A549 (cell line): ENCODE measurements at regions not wholly inside any gene's neighbourhood (a gene's known extent, or its start where the extent isn't known, plus 50 kb on each side); places are given as distances from the start of the nearest gene placed in this dataset.
"Not testable (repeated sequence)": the region's sequence is repeated elsewhere in the genome, so short reads cannot be mapped to it uniquely, and the experiment has no call there.

Experiments
- ATAC-seq, 2 experiments: fragments of 200-7000 bp in 1 of 2; fragments of >200 bp in 1 of 2; cut with Nextera tagmentation in 1 of 2; cut with Tn5 transposase in 1 of 2; 3 replicates each; pipeline versions ENCODE4 v1.8.0 to v1.9.1; 2018 to 2020; ENCODE audit warnings: mild to moderate bottlenecking in 1 of 2, moderate library complexity in 1 of 2
- CTCF ChIA-PET: fragments of 300-600 bp; sonication (Branson Sonifier 250); formaldehyde crosslinking; extraction: SDS; loops from one replicate; lab custom pipeline; 2021; ENCODE audit warnings: antibody characterized with exemption, inconsistent platforms; lab: Yijun Ruan, JAX
- POLR2A ChIA-PET: fragments of 350-600 bp; formaldehyde crosslinking; extraction: SDS; loops from one replicate; lab custom pipeline; 2021; ENCODE audit warnings: antibody characterized with exemption, inconsistent platforms; lab: Yijun Ruan, JAX
- DNase-seq, 2 experiments: peaks; one replicate each; pipeline versions ENCODE4 v3.0.0 to v3.0.0-alpha.2; 2011 to 2016; ENCODE audit warnings: low read depth in 1 of 2, low spot score in 1 of 2
- FAIRE-seq: peaks from 2 replicates; lab custom pipeline; 2011; peaks lifted over from hg19 to GRCh38; lab: Jason Lieb, UNC
- H3K27ac ChIP-seq, 2 experiments: fragments of >200 bp; sonication (Bioruptor Twin); formaldehyde crosslinking; 3 replicates each; pipeline ENCODE4 v1.5.1; 2016 to 2017
- H3K4me1 ChIP-seq: fragments of >200 bp; sonication (Bioruptor Twin); formaldehyde crosslinking; 3 replicates; pipeline ENCODE4 v1.6.1; 2016
- H3K4me2 ChIP-seq: fragments of >200 bp; sonication (Bioruptor Twin); formaldehyde crosslinking; 3 replicates; pipeline ENCODE4 v1.6.1; 2016
- H3K4me3 ChIP-seq: fragments of >200 bp; sonication (Bioruptor Twin); formaldehyde crosslinking; 3 replicates; pipeline ENCODE4 v1.5.1; 2016
- H3K9me3 ChIP-seq: fragments of >200 bp; sonication (Bioruptor Twin); formaldehyde crosslinking; 3 replicates; pipeline ENCODE4 v1.6.1; 2016
- CHD4 ChIP-seq: fragments of 200-600 bp; sonication (generic); IDR thresholded peaks from 2 replicates; pipeline ENCODE4 v1.6.1; 2016; ENCODE audit warnings: antibody characterized with exemption, mild to moderate bottlenecking, borderline replicate concordance
- ESRRA ChIP-seq: fragments of 150-350 bp; IDR thresholded peaks from 2 replicates; pipeline ENCODE4 v1.6.1; 2014; ENCODE audit warnings: mild to moderate bottlenecking, low read length, borderline replicate concordance
- FOSB ChIP-seq: fragments of 250-450 bp; sonication (Bioruptor Pico); IDR thresholded peaks from 2 replicates; pipeline ENCODE4 v1.5.0; 2020; ENCODE audit warnings: mild to moderate bottlenecking, moderate library complexity
- GATA3 ChIP-seq: IDR thresholded peaks from 2 replicates; pipeline ENCODE4 v1.6.1; 2012; ENCODE audit warnings: borderline replicate concordance
- HDAC2 ChIP-seq: fragments of 200-600 bp; sonication (generic); IDR thresholded peaks from 2 replicates; pipeline ENCODE4 v1.6.1; 2016
- HOXB13 ChIP-seq: fragments of 250-450 bp; sonication (Bioruptor Pico); IDR thresholded peaks from 2 replicates; pipeline ENCODE4 v1.5.0; 2020; ENCODE audit warnings: low read depth, mild to moderate bottlenecking, moderate library complexity
- HOXB5 ChIP-seq: fragments of 250-450 bp; sonication (Bioruptor Pico); IDR thresholded peaks from 2 replicates; pipeline ENCODE4 v1.5.0; 2020; ENCODE audit warnings: mild to moderate bottlenecking, moderate library complexity
- JUNB ChIP-seq: fragments of >200 bp; sonication (Bioruptor Twin); formaldehyde crosslinking; IDR thresholded peaks from 2 replicates; pipeline ENCODE4 v1.6.1; 2016
- MAZ ChIP-seq: fragments of 150-350 bp; IDR thresholded peaks from 2 replicates; pipeline ENCODE4 v1.6.1; 2014; ENCODE audit warnings: antibody characterized with exemption, low read depth, low read length, borderline replicate concordance
- NR3C1 ChIP-seq: fragments of >200 bp; sonication (Bioruptor Twin); formaldehyde crosslinking; IDR thresholded peaks from 3 replicates; pipeline ENCODE4 v1.6.1; 2017
- POLR2AphosphoS2 ChIP-seq: conservative IDR thresholded peaks from 2 replicates; pipeline ENCODE4 v1.6.1; 2012; ENCODE audit warnings: low read length, improper control_type of control experiment, inconsistent platforms
- RCOR1 ChIP-seq: fragments of 150-350 bp; IDR thresholded peaks from 2 replicates; pipeline ENCODE4 v1.6.1; 2014; ENCODE audit warnings: antibody characterized with exemption, low read length, low read depth
- SMC3 ChIP-seq: fragments of >200 bp; sonication (Bioruptor Twin); formaldehyde crosslinking; IDR thresholded peaks from 3 replicates; pipeline ENCODE4 v1.6.1; 2018; ENCODE audit warnings: inconsistent platforms
- SREBF2 ChIP-seq: fragments of 450-650 bp; IDR thresholded peaks from 2 replicates; pipeline ENCODE4 v1.6.1; 2014; ENCODE audit warnings: mild to moderate bottlenecking, moderate library complexity
- WGBS: methylation state at CpG from one replicate; pipeline ENCODE4 v1.1.6; 2017; ENCODE audit errors: missing lambda C conversion rate; 5-methylcytosine and 5-hydroxymethylcytosine counted together
- TF ChIP-seq, protein P1 (sequence below): fragments of 200-600 bp; sonication (generic); IDR thresholded peaks from 2 replicates; pipeline ENCODE4 v1.6.1; 2016; ENCODE audit warnings: antibody characterized with exemption, mild to moderate bottlenecking, moderate library complexity
- TF ChIP-seq, protein P2 (sequence below): fragments of 450-650 bp; IDR thresholded peaks from 2 replicates; pipeline ENCODE4 v1.6.1; 2014; ENCODE audit warnings: antibody characterized with exemption
- TF ChIP-seq, protein P3 (sequence below): fragments of 250-450 bp; sonication (Bioruptor Pico); IDR thresholded peaks from 2 replicates; pipeline ENCODE4 v1.5.0; 2020; ENCODE audit warnings: low read depth, mild to moderate bottlenecking, moderate library complexity

DNA sequence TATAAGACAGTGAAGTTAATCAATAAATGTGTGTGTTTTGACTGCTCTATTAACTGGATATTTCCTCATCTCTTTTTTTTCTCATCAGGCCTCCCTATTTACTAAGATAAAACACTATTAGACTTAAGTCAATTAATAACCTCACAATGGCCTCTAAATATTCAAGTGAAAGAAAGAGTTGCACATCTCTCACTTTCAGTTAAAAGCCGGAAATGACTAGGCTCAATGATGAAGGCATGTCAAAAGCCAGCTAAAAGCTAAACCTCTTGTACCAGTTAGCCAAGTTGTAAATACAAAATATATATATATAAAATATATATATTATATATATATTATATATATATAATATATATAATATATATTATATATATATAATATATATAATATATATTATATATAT is 127.0 kb upstream of the MEOX2 start (continued):
- TF ChIP-seq HOXB13 (no peak), SREBF2 (no peak)

DNA sequence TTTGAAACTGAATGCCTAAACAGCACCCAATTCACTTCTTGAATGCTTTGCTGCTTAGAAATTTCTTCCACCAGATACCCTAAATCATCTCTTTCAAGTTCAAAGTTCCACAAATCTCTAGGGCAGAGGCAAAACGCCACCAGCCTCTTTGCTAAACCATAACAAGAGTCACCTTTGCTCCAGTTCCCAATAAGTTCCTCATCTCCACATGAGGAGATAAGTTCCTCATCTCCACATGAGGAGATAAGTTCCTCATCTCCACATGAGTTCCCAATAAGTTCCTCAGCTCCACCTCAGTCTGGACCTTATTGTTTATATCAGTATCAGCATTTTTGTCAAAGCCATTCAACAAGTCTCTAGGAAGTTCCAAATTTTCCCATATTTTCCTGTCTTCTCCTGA is 123.9 kb upstream of the MEOX2 start:
- H3K4me1 ChIP-seq, H3K4me2 ChIP-seq, POLR2A ChIA-PET, H3K27ac ChIP-seq, ATAC-seq, H3K9me3 ChIP-seq, DNase-seq, FAIRE-seq, CTCF ChIA-PET, H3K4me3 ChIP-seq: not testable (repeated sequence)
- 11% methylated on average over 1 of the region's 1 CpG for WGBS

DNA sequence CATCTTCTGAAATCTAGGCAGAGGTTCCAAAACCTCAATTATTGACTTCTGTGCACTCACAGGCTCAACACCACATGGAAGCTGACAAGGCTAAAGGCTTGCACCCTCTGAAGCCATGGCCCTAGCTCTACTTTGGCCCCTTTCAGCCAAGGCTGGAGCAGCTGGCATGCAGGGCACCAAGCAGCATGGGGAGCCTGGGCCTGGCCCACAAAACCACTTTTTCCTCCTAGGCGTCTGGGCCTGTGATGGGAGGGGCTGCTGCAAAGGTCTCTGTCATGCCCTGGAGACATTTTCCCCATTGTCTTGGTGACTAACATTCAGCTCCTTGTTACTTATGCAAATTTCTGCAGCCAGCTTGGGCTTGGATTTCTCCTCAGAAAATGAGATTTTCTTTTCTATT is 123.5 kb upstream of the MEOX2 start:
- DNase-seq, H3K27ac ChIP-seq, H3K4me1 ChIP-seq, POLR2A ChIA-PET, FAIRE-seq, H3K4me3 ChIP-seq, H3K9me3 ChIP-seq, CTCF ChIA-PET, H3K4me2 ChIP-seq, ATAC-seq: not testable (repeated sequence)
- 58% methylated on average over 1 of the region's 1 CpG for WGBS

DNA sequence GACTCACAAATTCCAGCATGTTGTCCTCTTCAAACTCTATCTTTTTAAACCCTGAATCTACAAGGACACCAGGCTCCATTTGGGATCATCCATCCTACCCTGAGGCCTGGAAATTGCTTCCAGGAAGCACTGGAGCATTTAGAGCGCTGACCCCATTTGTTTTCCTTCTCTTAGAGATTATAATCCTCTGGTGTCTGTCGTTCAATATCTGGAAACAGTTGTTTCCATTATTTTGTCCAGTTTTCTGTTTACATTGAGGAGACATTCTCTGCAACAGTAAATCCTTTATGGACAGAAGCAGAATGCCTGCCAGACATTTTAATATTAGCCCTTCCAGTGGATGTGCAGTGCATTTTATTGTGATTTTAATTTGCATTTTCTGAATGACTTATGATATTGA is 119.4 kb upstream of the MEOX2 start:
- Histone ChIP-seq H3K4me3 (no peak overlapping the region), H3K4me2 (no peak overlapping the region), H3K9me3 (no peaks in the 10 kb centered on the region)
- no peak for DNase-seq
- no peak for ATAC-seq
- 11% methylated on average over 2 of the region's 2 CpGs for WGBS
- TF ChIP-seq SMC3 (no peak), HDAC2 (no peak), JUNB (no peak), FOSB (CRISPR knock-in tag) (no peak), NR3C1 (no peak), MAZ (no peak), ESRRA (no peak), GATA3 (no peak)
- TF ChIP-seq, protein P1, sequence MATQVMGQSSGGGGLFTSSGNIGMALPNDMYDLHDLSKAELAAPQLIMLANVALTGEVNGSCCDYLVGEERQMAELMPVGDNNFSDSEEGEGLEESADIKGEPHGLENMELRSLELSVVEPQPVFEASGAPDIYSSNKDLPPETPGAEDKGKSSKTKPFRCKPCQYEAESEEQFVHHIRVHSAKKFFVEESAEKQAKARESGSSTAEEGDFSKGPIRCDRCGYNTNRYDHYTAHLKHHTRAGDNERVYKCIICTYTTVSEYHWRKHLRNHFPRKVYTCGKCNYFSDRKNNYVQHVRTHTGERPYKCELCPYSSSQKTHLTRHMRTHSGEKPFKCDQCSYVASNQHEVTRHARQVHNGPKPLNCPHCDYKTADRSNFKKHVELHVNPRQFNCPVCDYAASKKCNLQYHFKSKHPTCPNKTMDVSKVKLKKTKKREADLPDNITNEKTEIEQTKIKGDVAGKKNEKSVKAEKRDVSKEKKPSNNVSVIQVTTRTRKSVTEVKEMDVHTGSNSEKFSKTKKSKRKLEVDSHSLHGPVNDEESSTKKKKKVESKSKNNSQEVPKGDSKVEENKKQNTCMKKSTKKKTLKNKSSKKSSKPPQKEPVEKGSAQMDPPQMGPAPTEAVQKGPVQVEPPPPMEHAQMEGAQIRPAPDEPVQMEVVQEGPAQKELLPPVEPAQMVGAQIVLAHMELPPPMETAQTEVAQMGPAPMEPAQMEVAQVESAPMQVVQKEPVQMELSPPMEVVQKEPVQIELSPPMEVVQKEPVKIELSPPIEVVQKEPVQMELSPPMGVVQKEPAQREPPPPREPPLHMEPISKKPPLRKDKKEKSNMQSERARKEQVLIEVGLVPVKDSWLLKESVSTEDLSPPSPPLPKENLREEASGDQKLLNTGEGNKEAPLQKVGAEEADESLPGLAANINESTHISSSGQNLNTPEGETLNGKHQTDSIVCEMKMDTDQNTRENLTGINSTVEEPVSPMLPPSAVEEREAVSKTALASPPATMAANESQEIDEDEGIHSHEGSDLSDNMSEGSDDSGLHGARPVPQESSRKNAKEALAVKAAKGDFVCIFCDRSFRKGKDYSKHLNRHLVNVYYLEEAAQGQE = no peak
- TF ChIP-seq, protein P2, sequence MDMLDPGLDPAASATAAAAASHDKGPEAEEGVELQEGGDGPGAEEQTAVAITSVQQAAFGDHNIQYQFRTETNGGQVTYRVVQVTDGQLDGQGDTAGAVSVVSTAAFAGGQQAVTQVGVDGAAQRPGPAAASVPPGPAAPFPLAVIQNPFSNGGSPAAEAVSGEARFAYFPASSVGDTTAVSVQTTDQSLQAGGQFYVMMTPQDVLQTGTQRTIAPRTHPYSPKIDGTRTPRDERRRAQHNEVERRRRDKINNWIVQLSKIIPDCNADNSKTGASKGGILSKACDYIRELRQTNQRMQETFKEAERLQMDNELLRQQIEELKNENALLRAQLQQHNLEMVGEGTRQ = no peak
- TF ChIP-seq, all 56 proteins: peak for 0
- POLR2A ChIA-PET = no interaction called here
- Histone ChIP-seq H3K27ac (no peak overlapping the region), H3K4me1 (no peaks in the 10 kb centered on the region)
- FAIRE-seq = no peak
- CTCF ChIA-PET = no interaction called here

DNA sequence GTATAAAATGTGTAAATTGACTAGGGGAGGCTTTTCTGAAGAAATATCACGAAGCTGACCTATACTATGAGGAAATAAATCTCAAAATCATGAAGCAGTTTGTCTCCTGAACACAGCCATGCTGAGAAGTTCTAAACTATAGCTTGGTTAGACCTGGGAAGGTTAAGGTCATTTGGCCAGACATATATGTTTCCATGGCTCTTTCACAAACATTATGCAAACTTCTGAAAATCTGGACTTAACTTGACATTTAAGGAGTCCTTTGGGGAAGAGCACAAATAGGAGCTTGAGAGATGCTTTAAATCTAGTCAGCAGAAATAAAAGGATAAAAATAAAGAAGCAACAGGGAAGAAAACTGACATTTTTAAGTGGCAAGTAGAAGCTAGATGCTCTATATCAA is 115.9 kb upstream of the MEOX2 start:
- no peak for DNase-seq
- CTCF ChIA-PET = no interaction called here

More for the DNA sequence above, 115.9 kb upstream of the MEOX2 start:
- no peaks in the 10 kb centered on the region for H3K9me3 ChIP-seq
- WGBS = 3% methylated on average over 1 of the region's 1 CpG
- no peaks in the 10 kb centered on the region for H3K4me1 ChIP-seq
- no peak overlapping the region for H3K4me3 ChIP-seq
- POLR2A ChIA-PET = no interaction called here
- H3K27ac ChIP-seq = no peak overlapping the region
- FAIRE-seq (no peak), ATAC-seq (no peak)
- TF ChIP-seq POLR2AphosphoS2 (no peak), RCOR1 (no peak), HDAC2 (no peak), CHD4 (no peak), HOXB5 (CRISPR knock-in tag) (no peak)
- TF ChIP-seq, protein P3, sequence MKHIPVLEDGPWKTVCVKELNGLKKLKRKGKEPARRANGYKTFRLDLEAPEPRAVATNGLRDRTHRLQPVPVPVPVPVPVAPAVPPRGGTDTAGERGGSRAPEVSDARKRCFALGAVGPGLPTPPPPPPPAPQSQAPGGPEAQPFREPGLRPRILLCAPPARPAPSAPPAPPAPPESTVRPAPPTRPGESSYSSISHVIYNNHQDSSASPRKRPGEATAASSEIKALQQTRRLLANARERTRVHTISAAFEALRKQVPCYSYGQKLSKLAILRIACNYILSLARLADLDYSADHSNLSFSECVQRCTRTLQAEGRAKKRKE = no peak
- H3K4me2 ChIP-seq = no peak overlapping the region
